ENCODE measurements at regions not wholly inside any gene's neighbourhood (a gene's known extent, or its start where the extent isn't known, plus 50 kb on each side); places are given as distances from the start of the nearest gene placed in this dataset.

- no peak for TF ChIP-seq CTCF (IDR thresholded peaks at IDR 0.05; ENCODE audit: low read depth, low read length)
- no peak for TF ChIP-seq POLR2A (IDR thresholded peaks at IDR 0.05; ENCODE audit: extremely low read depth, insufficient read length)
- no peak for TF ChIP-seq MAX (IDR thresholded peaks at IDR 0.05; ENCODE audit: low read depth, low read length)
These were observed 126.8 kb downstream of the UQCRFS1 start for GRCh38 chr19:29086182-29086581.
